Uterus (tissue), 3 donors: ENCODE measurements at regions not wholly inside any gene's neighbourhood (a gene's known extent, or its start where the extent isn't known, plus 50 kb on each side); places are given as distances from the start of the nearest gene placed in this dataset.

Source experiments
- DNase-seq, 2 donors: peaks; one replicate each; pipeline ENCODE4 v3.0.0-alpha.2; 2019 to 2020
- H3K27ac ChIP-seq, 2 donors: fragments of 200-600 bp; sonication (generic); 1 replicate in 1 of 2; 2 replicates in 1 of 2; pipeline ENCODE4 v1.5.1; 2016 to 2018
- H3K27me3 ChIP-seq, 2 donors: fragments of 200-600 bp; sonication (generic); one replicate each; pipeline ENCODE4 v1.5.1; 2018 to 2019; ENCODE audit warnings: control low read depth in 1 of 2
- H3K36me3 ChIP-seq, 2 donors: fragments of 200-600 bp; sonication (generic); one replicate each; pipeline ENCODE4 v1.5.1; 2019; ENCODE audit warnings: control low read depth in 1 of 2
- H3K4me1 ChIP-seq, 2 donors: fragments of 200-600 bp; sonication (generic); one replicate each; pipeline ENCODE4 v1.5.1; 2018 to 2019; ENCODE audit warnings: control low read depth in 1 of 2
- H3K4me3 ChIP-seq, 2 donors: fragments of 200-600 bp; sonication (generic); 1 replicate in 1 of 2; 2 replicates in 1 of 2; pipeline ENCODE4 v1.5.1; 2018 to 2019; ENCODE audit warnings: mild to moderate bottlenecking in 1 of 2
- H3K9me3 ChIP-seq, 2 donors: fragments of 200-600 bp; sonication (generic); one replicate each; pipeline ENCODE4 v1.5.1; 2019; ENCODE audit warnings: control low read depth in 1 of 2
- CTCF ChIP-seq, 4 experiments: fragments of 200-600 bp in 2 of 4; fragments of 450-650 bp in 2 of 4; sonication (generic) in 2 of 4; IDR thresholded peaks; one replicate each; pipeline ENCODE4 v1.5.1; 2016 to 2019; ENCODE audit warnings: antibody characterized with exemption in 4 of 4, mild to moderate bottlenecking in 2 of 4, moderate library complexity in 1 of 4
- POLR2A ChIP-seq, 2 donors: fragments of 450-650 bp; IDR thresholded peaks; one replicate each; pipeline ENCODE4 v1.6.1; 2016; ENCODE audit warnings: antibody characterized with exemption in 2 of 2, mild to moderate bottlenecking in 1 of 2, moderate library complexity in 1 of 2
- intact Hi-C: fragments of 100-400 bp; cut with DNase I; formaldehyde crosslinking; loops from one replicate; pipeline ENCODE4 v1.15.1; 2023; ENCODE audit warnings: low total_unique reads
- donor health status: DM: yes; HTN: yes; CAD: no.

- Histone ChIP-seq H3K4me3 (no peak overlapping the region), H3K27ac (no peak overlapping the region), H3K36me3 (no peaks in the 10 kb centered on the region), H3K4me1 (no peaks in the 10 kb centered on the region), H3K9me3 (no peaks in the 10 kb centered on the region), H3K27me3 (no peaks in the 10 kb centered on the region)
- intact Hi-C loops, result no loop called here
- DNase-seq, result no peak
- TF ChIP-seq CTCF (IDR thresholded peaks at IDR 0.05) (no peak), POLR2A (IDR thresholded peaks at IDR 0.05) (no peak)
Measured at GRCh38 chr18:77340815-77341214, 91.2 kb downstream of the GALR1 start.

GRCh38 chr18:77341527-77342325 is 92.1 kb downstream of the GALR1 start:
- Histone ChIP-seq H3K9me3 (no peaks in the 10 kb centered on the region), H3K36me3 (no peaks in the 10 kb centered on the region), H3K27me3 (no peaks in the 10 kb centered on the region), H3K4me1 (no peaks in the 10 kb centered on the region), H3K27ac (no peak overlapping the region), H3K4me3 (no peak overlapping the region)
- no peak for TF ChIP-seq CTCF (IDR thresholded peaks at IDR 0.05)
- TF ChIP-seq POLR2A (IDR thresholded peaks at IDR 0.05), result no peak
- intact Hi-C loops, result no loop called here
- no peak for DNase-seq

- Histone ChIP-seq H3K27me3 (no peaks in the 10 kb centered on the region), H3K4me1 (no peaks in the 10 kb centered on the region), H3K36me3 (no peaks in the 10 kb centered on the region), H3K9me3 (no peaks in the 10 kb centered on the region), H3K27ac (no peak overlapping the region), H3K4me3 (no peak overlapping the region)
- intact Hi-C loops, result no loop called here
- TF ChIP-seq POLR2A (IDR thresholded peaks at IDR 0.05) (no peak), CTCF (IDR thresholded peaks at IDR 0.05) (no peak)
- DNase-seq, result no peak
Measured at GRCh38 chr18:77342736-77343135, 93.1 kb downstream of the GALR1 start.

- Histone ChIP-seq H3K9me3 (no peaks in the 10 kb centered on the region), H3K27me3 (no peaks in the 10 kb centered on the region), H3K4me1 (no peaks in the 10 kb centered on the region), H3K27ac (no peak overlapping the region), H3K36me3 (no peaks in the 10 kb centered on the region), H3K4me3 (no peak overlapping the region)
- TF ChIP-seq CTCF (IDR thresholded peaks at IDR 0.05), result no peak
- no peak for TF ChIP-seq POLR2A (IDR thresholded peaks at IDR 0.05)
- intact Hi-C loops, result no loop called here
- no peak for DNase-seq
Measured at GRCh38 chr18:77343846-77344510, 94.3 kb downstream of the GALR1 start.

GRCh38 chr18:77344786-77345500 is 95.3 kb downstream of the GALR1 start:
- intact Hi-C loops, result no loop called here
- no peaks in the 10 kb centered on the region for H3K4me1 ChIP-seq
- no peaks in the 10 kb centered on the region for H3K27me3 ChIP-seq
- TF ChIP-seq CTCF (IDR thresholded peaks at IDR 0.05) (no peak), POLR2A (IDR thresholded peaks at IDR 0.05) (no peak)
- H3K9me3 ChIP-seq, result no peaks in the 10 kb centered on the region
- no peaks in the 10 kb centered on the region for H3K36me3 ChIP-seq
- H3K27ac ChIP-seq, result no peak overlapping the region
- DNase-seq, result no peak
- no peak overlapping the region for H3K4me3 ChIP-seq
